GM19467 (cell line): ENCODE measurements at regions not wholly inside any gene's neighbourhood (a gene's known extent, or its start where the extent isn't known, plus 50 kb on each side); places are given as distances from the start of the nearest gene placed in this dataset.

Experiments used
- ATAC-seq: cut with Tn5 transposase; IDR thresholded peaks from one replicate; pipeline ENCODE4 v1.9.1; 2021; ENCODE audit warnings: mild to moderate bottlenecking, moderate library complexity; ENCODE audit not compliant: unreplicated experiment

DNA sequence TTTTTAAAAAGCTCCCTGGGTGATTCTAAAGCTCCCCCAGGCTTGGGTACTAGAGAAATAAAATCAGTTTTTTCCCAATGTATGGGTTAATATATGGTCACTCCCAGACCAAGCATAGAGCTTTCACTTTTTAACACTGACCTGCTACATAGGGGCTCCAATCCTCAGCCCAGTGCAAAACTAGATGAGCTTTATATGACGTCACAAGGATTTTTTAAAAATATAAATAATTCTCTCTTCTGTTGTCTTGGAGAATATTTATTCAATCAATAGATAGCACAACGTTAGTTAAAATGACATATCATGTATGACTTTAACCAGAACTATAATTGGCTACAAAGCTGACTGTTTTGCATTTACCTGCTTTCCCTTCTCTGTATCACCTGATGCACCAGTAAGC is 137.9 kb upstream of the TMCC3 start:
- ATAC-seq, result no peak

GRCh38 chr12:94786906-94787305 is 136.5 kb upstream of the TMCC3 start:
- no peak for ATAC-seq

- ATAC-seq, result no peak
Observed at GRCh38 chr12:94783862-94784261, 133.5 kb upstream of the TMCC3 start.

DNA sequence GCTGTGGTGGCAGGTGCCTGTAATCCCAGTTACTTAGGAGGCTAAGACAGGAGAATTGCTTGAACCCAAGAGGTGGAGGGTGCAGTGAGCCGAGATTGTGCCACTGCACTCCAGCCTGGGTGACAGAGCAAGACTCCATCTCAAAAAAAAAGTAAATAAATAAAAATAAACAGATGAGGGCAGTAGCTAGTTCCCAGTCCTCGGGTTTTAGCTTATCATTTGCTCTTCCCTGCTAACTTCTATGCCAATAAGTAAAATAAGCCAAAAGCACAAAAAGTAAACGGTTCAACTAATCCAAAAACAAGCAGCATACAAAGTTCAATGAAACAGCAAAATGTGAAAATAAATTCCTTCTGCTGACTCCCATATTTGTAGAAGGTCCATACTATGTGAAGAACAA is 133.0 kb upstream of the TMCC3 start:
- no peak for ATAC-seq

- ATAC-seq, result no peak
Observed at GRCh38 chr12:94781835-94782234, 131.5 kb upstream of the TMCC3 start.

DNA sequence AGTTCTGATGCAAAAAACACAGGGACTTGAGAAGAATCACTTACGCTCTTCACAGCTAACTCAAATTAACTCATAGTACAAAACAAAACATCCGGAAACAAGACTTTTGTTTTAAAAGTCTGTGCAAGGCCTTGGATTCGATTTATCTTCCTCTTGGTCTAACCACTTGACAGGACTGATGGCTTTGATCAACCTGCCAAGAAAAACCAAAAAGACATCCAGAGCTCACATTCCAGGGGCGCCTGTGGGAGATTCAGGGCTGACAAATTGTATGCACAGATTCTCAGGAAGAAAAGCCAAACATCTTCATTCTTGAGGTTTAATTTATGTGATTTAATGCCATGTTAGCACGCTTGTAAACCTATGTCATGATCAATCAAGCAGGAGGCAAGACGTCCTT is 129.1 kb upstream of the TMCC3 start:
- ATAC-seq, result no peak

- ATAC-seq, result no peak
Observed at GRCh38 chr12:94777936-94778335, 127.6 kb upstream of the TMCC3 start.

GRCh38 chr12:94775710-94776109 is 125.4 kb upstream of the TMCC3 start:
- no peak for ATAC-seq

GRCh38 chr12:94771741-94772140 is 121.4 kb upstream of the TMCC3 start:
- no peak for ATAC-seq

GRCh38 chr12:94771199-94771598 is 120.8 kb upstream of the TMCC3 start:
- ATAC-seq, result no peak

GRCh38 chr12:94770791-94771190 is 120.4 kb upstream of the TMCC3 start:
- no peak for ATAC-seq

- ATAC-seq, result no peak
Observed at GRCh38 chr12:94769776-94770759, 119.7 kb upstream of the TMCC3 start.

GRCh38 chr12:94769047-94769420 is 118.7 kb upstream of the TMCC3 start:
- peak; percentile 84 for ATAC-seq

DNA sequence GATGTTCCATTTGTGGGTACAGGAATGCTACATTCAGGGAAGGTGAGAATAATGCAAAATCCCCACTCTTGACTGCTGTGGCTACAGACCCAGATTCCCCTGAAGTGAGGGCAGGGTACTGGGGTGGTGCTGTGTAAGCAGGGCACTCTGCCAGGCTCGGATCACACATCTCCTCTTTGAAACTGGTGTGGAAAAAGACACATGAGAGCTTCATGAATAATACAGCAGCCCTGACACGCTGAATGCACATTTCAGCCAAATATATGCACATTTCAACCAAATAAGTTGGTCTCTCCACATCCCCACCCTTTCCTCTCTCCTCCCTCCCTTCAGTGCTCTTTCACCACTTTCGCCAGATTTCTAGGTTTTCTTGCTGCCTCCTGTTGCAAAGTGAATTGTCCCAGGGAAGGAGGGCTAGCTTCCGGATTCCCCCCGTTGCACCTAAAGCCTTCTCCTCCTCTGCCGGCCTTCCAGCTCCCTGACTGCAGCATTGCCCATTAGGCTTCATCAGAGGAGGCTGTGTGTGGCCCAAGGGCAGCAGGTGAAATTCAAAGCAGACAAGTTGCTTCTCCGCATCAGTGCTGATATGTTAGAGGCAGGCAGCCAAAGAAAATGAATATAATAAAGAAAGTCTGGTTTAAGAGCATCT is 118.2 kb upstream of the TMCC3 start:
- peak; percentile 41 for ATAC-seq

DNA sequence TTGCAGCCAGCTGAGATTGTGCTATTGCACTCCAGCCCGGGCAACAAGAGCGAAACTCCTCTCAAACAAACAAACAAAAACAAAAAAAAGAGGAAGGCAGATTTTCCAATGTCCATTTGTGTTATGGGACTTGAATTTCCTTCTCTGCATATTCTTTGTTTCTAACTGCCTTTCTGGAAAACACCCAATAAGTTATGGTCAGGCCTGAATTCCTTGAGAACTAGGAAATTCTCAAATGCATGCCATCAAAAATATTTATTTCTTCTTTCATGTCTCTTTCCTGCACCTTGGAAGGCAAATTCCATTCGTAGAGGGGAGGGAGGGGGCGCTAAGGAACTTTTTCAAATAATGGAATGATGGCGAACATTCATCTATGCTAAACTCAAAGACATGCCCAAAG is 117.6 kb upstream of the TMCC3 start:
- ATAC-seq, result no peak

DNA sequence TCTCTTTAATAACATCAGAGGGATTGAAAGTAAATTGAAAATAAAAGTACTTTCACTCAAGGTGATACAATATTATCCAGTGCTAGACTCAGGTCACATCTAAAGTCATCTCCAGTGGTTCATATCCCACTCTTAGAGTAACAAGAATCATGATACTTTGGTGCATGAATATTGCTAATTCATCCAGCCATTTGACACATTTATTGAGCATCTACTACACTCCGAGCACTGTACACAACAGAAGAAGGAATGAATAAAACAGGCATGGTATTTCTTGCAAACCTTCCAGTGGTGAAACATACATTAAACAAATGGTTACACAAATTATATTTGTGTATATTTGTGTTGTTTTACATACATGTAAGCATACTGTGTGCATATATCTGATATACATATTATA is 116.0 kb upstream of the TMCC3 start:
- no peak for ATAC-seq

GRCh38 chr12:94763462-94763861 is 113.1 kb upstream of the TMCC3 start:
- ATAC-seq, result no peak

DNA sequence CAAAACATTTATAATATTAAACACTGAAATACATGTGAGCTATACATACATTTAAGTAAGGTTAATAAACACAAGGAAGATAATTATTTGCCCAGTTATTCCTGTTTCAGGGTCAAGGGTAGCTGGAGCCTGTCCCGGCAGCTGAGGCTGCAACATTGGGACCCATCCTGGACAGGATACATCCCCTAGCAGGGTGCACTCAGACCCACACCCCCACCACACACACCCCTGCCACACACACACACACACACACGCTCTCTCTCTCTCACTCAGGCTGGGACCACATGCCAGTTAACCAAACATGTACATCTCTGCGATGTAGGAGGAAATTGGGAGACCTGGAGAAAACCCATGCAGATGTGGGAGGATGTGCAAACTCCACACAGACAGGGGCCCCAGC is 112.6 kb upstream of the TMCC3 start:
- peak; percentile 23 for ATAC-seq

GRCh38 chr12:94762259-94762942 is 112.0 kb upstream of the TMCC3 start:
- peak; percentile 61 for ATAC-seq

GRCh38 chr12:94761559-94761958 is 111.2 kb upstream of the TMCC3 start:
- no peak for ATAC-seq

DNA sequence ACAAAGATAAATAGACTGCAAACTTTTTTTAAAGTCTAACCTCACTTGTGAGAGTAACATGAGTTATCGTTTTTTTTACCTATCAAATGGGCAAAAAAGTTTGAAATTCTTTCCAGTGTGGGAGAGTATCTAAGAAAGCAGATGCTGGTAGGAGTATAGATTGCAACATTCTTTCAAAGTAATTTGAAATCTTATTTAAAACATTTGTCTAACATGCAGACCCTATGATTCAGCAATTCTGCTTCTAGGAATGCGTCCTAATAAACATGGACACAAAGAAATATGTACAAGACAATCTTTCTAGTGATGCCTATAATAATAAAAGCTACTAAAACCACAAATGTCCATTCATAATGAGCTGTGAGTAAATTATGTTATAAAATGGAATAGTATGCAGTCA is 110.4 kb upstream of the TMCC3 start:
- ATAC-seq, result no peak

- ATAC-seq, result no peak
Observed at GRCh38 chr12:94756789-94757188, 106.4 kb upstream of the TMCC3 start.
